Heart right ventricle (tissue), 16 donors: ENCODE measurements at regions not wholly inside any gene's neighbourhood (a gene's known extent, or its start where the extent isn't known, plus 50 kb on each side); places are given as distances from the start of the nearest gene placed in this dataset.

ENCODE experiments used
- ATAC-seq, 8 donors: fragments of 200-7000 bp; cut with Tn5 transposase; one replicate each; pipeline ENCODE4 v1.9.1; 2020; ENCODE audit warnings: mild to moderate bottlenecking in 8 of 8, moderate library complexity in 8 of 8, moderate number of reproducible peaks in 1 of 8
- DNase-seq, 2 donors: peaks; one replicate each; pipeline ENCODE4 v3.0.0-alpha.2; 2020
- H3K27ac ChIP-seq, 10 donors: fragments of 200-600 bp; sonication (generic) in 2 of 10; one replicate each; pipeline versions ENCODE4 v1.5.0 to v1.8.0; 2020 to 2022; ENCODE audit warnings: mild to moderate bottlenecking in 3 of 10
- H3K27me3 ChIP-seq, 7 donors: fragments of 200-600 bp; one replicate each; pipeline ENCODE4 v1.8.0; 2021 to 2022; ENCODE audit warnings: mild to moderate bottlenecking in 2 of 7
- H3K36me3 ChIP-seq, 9 donors: fragments of 200-600 bp; sonication (generic) in 1 of 9; one replicate each; pipeline versions ENCODE4 v1.5.0 to v1.8.0; 2020 to 2022; ENCODE audit warnings: mild to moderate bottlenecking in 2 of 9
- H3K4me1 ChIP-seq, 9 donors: fragments of 200-600 bp; sonication (generic) in 1 of 9; one replicate each; pipeline versions ENCODE4 v1.5.0 to v1.8.0; 2020 to 2022; ENCODE audit warnings: mild to moderate bottlenecking in 4 of 9
- H3K4me3 ChIP-seq, 10 donors: fragments of 200-600 bp; sonication (generic) in 2 of 10; one replicate each; pipeline versions ENCODE4 v1.5.0 to v1.8.0; 2020 to 2022; ENCODE audit warnings: mild to moderate bottlenecking in 7 of 10, moderate library complexity in 2 of 10
- H3K9me3 ChIP-seq, 11 donors: fragments of 200-600 bp in 10 of 11; sonication (generic) in 2 of 11; one replicate each; pipeline versions ENCODE4 v1.5.0 to v1.8.0; 2013 to 2022; ENCODE audit warnings: mild to moderate bottlenecking in 2 of 11, control low read depth in 1 of 11, moderate library complexity in 1 of 11
- WGBS, 2 donors: extraction: QIAGEN DNeasy Blood & Tissue Kit; methylation state at CpG; one replicate each; pipeline ENCODE4 v1.1.7; 2013; ENCODE audit warnings: inconsistent platforms in 1 of 2; 5-methylcytosine and 5-hydroxymethylcytosine counted together
- intact Hi-C, 10 donors: fragments of 100-400 bp; cut with DNase I; formaldehyde crosslinking; loops; one replicate each; pipeline versions ENCODE4 v1.11.1 to v1.14.2; 2022
- TF ChIP-seq, protein P1 (sequence below), 9 donors: fragments of 200-600 bp; sonication (generic) in 2 of 9; IDR thresholded peaks; one replicate each; pipeline versions ENCODE4 v1.5.0 to v1.8.0; 2021 to 2022; ENCODE audit warnings: antibody characterized with exemption in 9 of 9, mild to moderate bottlenecking in 5 of 9, moderate library complexity in 1 of 9
- donor health status: Arrhythmogenic right ventricular cardiomyopathy.
- donor health status: ischemic (EF 13 %, LVEDD 7.1; RV severe dilation, severe dysfunction).
- donor health status: healthy with polysubstance abuse.
- donor health status: DM: no; HTN: yes; CAD: no.
- donor health status: DM: no; HTN: no; CAD: no.
- donor health status: ischemic (EF 25% LVEDD 6.9; RV normal size, moderate dysfunction).
- donor health status: ischemic (EF 25% LVEDD 5.7; RV mildly dilated, moderate dysfunction).
- donor health status: healthy.
- donor health status: DM: yes; HTN: yes; CAD: no.
- donor health status: Ischemic cardiomyopathy.
- donor health status: ischemic (EF 35%, LVEDD 5.7; RV mildly dilated, moderate dysfunction).
- donor health status: nonischemic (EF 11% LVEDD 7.7; RV severe dilation, severe dysfunction).
- donor health status: DM: yes; HTN: yes; CAD: no.
- donor health status: PGD.
- donor health status: ischemic (EF 29% LVEDD 5.4; RV normal size, mild dysfunction).
- donor health status: nonischemic (EF 23%, LVEDD 6.1; RV moderate dilation, normal function).

- no peaks in the 10 kb centered on the region for H3K36me3 ChIP-seq
- H3K9me3 ChIP-seq, result peaks cover 0 to 6% (median 0%) of the 10 kb centered on the region in 11 donors
- H3K27me3 ChIP-seq, result no peaks in the 10 kb centered on the region
- DNase-seq (no peak), ATAC-seq (no peak)
- WGBS, 2 donors, result 79 to 81% methylated on average over 2 of the region's 2 CpGs
- H3K27ac ChIP-seq, result no peak overlapping the region
- H3K4me1 ChIP-seq, result no peaks in the 10 kb centered on the region
- TF ChIP-seq, protein P1, sequence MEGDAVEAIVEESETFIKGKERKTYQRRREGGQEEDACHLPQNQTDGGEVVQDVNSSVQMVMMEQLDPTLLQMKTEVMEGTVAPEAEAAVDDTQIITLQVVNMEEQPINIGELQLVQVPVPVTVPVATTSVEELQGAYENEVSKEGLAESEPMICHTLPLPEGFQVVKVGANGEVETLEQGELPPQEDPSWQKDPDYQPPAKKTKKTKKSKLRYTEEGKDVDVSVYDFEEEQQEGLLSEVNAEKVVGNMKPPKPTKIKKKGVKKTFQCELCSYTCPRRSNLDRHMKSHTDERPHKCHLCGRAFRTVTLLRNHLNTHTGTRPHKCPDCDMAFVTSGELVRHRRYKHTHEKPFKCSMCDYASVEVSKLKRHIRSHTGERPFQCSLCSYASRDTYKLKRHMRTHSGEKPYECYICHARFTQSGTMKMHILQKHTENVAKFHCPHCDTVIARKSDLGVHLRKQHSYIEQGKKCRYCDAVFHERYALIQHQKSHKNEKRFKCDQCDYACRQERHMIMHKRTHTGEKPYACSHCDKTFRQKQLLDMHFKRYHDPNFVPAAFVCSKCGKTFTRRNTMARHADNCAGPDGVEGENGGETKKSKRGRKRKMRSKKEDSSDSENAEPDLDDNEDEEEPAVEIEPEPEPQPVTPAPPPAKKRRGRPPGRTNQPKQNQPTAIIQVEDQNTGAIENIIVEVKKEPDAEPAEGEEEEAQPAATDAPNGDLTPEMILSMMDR (IDR thresholded peaks at IDR 0.05), result no peak
- intact Hi-C loops, result no loop called here
- H3K4me3 ChIP-seq, result no peak overlapping the region
These were observed 720.5 kb upstream of the ATXN7L3B start for GRCh38 chr12:73817161-73817560.

GRCh38 chr12:73833746-73834145, 703.9 kb upstream of the ATXN7L3B start:
- 68 to 87% methylated on average over 3 of the region's 3 CpGs for whole genome bisulfite sequencing, 2 donors
- intact Hi-C loops, result no loop called here

DNA sequence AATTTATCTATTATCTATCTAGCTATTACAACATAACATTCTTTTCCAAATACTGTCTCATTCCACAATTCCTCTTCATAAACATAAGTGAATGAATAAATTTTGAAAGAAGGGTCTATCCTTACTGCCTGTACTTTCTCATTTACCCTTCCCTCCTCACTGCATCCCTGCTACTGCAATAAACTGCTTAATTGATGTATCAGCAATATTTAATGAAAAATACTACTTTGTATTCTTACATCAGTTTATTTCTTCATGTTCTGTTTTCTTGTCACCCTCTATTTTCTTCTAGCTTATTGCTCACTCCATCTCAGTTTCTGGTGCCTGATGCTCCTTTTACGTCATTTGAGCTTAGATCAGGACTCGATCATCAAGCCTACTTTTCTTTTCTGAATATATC, 695.7 kb upstream of the ATXN7L3B start:
- Histone ChIP-seq H3K36me3 (no peaks in the 10 kb centered on the region), H3K9me3 (peaks cover 0 to 6% (median 0%) of the 10 kb centered on the region in 11 donors), H3K4me1 (no peaks in the 10 kb centered on the region), H3K27ac (no peak overlapping the region), H3K27me3 (no peaks in the 10 kb centered on the region), H3K4me3 (no peak overlapping the region)
- TF ChIP-seq, protein P1 (IDR thresholded peaks at IDR 0.05), result no peak
- ATAC-seq (no peak), DNase-seq (no peak)
- intact Hi-C loops, result no loop called here
- WGBS, 2 donors, result 79 to 91% methylated on average over 2 of the region's 2 CpGs

More at GRCh38 chr12:73833746-73834145, 703.9 kb upstream of the ATXN7L3B start:
- H3K9me3 ChIP-seq, result peaks cover 0 to 4% (median 0%) of the 10 kb centered on the region in 11 donors
- no peaks in the 10 kb centered on the region for H3K36me3 ChIP-seq
- no peak overlapping the region for H3K27ac ChIP-seq
- DNase-seq (no peak), ATAC-seq (no peak)
- H3K4me1 ChIP-seq, result no peaks in the 10 kb centered on the region
- H3K4me3 ChIP-seq, result no peak overlapping the region
- no peaks in the 10 kb centered on the region for H3K27me3 ChIP-seq
- TF ChIP-seq, protein P1 (IDR thresholded peaks at IDR 0.05), result no peak

DNA sequence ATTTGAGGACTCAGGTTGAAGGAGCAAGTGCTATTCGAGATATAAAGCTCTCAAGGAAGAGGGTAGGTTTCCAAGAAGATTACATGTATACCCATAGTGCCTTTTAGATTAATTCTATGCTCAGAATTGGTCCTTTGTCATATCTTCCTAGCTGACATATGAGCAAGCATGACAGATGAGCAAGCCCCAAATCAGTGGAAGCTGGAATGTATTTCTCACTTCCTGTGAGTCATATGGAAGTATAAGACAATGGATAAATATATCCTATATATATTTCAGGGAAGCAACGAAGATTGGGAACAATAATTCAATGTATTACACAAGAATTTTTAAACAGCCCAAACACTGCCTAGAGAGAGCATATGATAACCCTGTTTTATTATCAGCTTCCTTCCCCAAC, 674.1 kb upstream of the ATXN7L3B start:
- 38 to 45% methylated on average over 2 of the region's 2 CpGs for WGBS, 2 donors
- ATAC-seq (no peak), DNase-seq (no peak)
- intact Hi-C loops, result no loop called here
- Histone ChIP-seq H3K36me3 (no peaks in the 10 kb centered on the region), H3K27ac (no peak overlapping the region), H3K4me1 (no peaks in the 10 kb centered on the region), H3K9me3 (peaks cover 0 to 4% (median 0%) of the 10 kb centered on the region in 11 donors), H3K4me3 (no peak overlapping the region), H3K27me3 (no peaks in the 10 kb centered on the region)
- TF ChIP-seq, protein P1 (IDR thresholded peaks at IDR 0.05), result no peak
